ENCODE measurements at regions not wholly inside any gene's neighbourhood (a gene's known extent, or its start where the extent isn't known, plus 50 kb on each side); places are given as distances from the start of the nearest gene placed in this dataset.
A peak's percentile ranks its signal among the peaks of the same experiment; 100 is the strongest.

DNA sequence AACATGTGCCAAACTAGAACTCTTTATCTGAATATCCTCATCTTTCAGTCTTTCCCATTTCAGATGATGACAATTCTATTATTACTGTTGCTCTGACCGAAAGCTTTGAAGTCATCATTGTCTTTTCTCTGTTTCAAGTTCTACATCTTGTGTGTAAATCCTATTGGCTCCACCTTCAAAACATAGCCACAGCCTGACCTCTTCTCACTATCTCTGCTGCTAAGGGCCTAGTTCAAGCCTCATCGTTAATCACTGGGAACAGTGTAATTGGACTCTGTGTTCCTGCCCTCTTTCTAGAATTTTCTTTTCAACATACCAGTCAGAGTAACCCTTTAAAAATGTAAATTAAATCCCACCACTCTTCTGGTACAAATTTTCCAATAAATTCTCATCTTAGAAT lies 105.1 kb downstream of the OXSM start:
- H3K9me3 ChIP-seq = no peaks in the 10 kb centered on the region
- no peaks in the 10 kb centered on the region for H3K36me3 ChIP-seq
- no peaks in the 10 kb centered on the region for H3K27me3 ChIP-seq
- no peak for DNase-seq
- H3K27ac ChIP-seq = no peak overlapping the region
- H3K4me1 ChIP-seq = no peaks in the 10 kb centered on the region
- H3K4me3 ChIP-seq = no peak overlapping the region
- TF ChIP-seq, protein P1, sequence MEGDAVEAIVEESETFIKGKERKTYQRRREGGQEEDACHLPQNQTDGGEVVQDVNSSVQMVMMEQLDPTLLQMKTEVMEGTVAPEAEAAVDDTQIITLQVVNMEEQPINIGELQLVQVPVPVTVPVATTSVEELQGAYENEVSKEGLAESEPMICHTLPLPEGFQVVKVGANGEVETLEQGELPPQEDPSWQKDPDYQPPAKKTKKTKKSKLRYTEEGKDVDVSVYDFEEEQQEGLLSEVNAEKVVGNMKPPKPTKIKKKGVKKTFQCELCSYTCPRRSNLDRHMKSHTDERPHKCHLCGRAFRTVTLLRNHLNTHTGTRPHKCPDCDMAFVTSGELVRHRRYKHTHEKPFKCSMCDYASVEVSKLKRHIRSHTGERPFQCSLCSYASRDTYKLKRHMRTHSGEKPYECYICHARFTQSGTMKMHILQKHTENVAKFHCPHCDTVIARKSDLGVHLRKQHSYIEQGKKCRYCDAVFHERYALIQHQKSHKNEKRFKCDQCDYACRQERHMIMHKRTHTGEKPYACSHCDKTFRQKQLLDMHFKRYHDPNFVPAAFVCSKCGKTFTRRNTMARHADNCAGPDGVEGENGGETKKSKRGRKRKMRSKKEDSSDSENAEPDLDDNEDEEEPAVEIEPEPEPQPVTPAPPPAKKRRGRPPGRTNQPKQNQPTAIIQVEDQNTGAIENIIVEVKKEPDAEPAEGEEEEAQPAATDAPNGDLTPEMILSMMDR (IDR thresholded peaks at IDR 0.05) = no peak
- intact Hi-C loops (cut with DNase I) = no loop called here
- H3K9ac ChIP-seq (ENCODE audit: low read depth in 2 of 2, low read length in 2 of 2) = no peak overlapping the region

DNA sequence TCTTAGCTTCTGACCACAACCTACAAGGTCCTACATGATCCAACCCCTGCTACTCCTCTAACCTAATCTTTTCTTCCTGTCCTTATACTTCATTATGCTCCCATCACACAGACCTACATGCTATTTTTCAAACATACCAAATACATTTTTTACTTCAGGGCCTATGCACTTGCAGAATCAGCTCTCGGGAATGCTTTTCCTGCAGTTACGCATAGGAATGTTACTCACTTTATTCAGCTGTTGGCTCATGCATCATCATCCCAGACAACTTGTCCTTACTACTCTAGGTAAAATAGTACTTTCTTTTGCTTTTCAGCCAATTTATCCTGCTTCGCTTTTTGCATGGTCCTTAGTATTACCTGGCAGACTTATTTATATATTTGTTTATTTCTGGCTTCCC lies 105.6 kb downstream of the OXSM start:
- intact Hi-C loops (cut with DNase I) = no loop called here
- Histone ChIP-seq H3K27ac (no peak overlapping the region), H3K36me3 (no peaks in the 10 kb centered on the region), H3K27me3 (no peaks in the 10 kb centered on the region), H3K4me3 (no peak overlapping the region), H3K9ac (ENCODE audit: low read depth in 2 of 2, low read length in 2 of 2) (no peak overlapping the region), H3K9me3 (no peaks in the 10 kb centered on the region), H3K4me1 (no peaks in the 10 kb centered on the region)
- TF ChIP-seq, protein P1 (IDR thresholded peaks at IDR 0.05) = no peak
- DNase-seq = no peak

DNA sequence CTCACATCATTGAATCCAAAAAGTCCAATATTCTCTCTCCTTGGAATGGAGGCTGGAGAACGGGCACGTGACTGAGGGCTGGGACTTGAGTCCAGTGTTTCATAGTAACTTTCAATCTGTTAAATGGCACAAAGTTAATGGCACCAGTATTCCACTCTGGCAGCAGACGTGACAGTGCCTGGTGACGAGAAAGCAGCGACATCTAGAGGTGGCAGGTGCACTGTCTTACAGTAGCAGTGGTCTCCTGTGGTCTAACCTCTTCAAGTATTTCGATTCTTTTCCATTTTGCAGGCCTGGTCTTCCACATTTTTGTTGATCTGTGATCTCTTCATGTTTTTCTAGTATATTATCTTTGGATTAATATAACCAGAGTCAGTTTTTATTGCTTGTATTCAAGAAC lies 107.1 kb downstream of the OXSM start:
- Histone ChIP-seq H3K9me3 (no peaks in the 10 kb centered on the region), H3K36me3 (no peaks in the 10 kb centered on the region), H3K27me3 (no peaks in the 10 kb centered on the region), H3K9ac (ENCODE audit: low read depth in 2 of 2, low read length in 2 of 2) (no peak overlapping the region), H3K4me3 (no peak overlapping the region), H3K27ac (no peak overlapping the region), H3K4me1 (no peaks in the 10 kb centered on the region)
- intact Hi-C loops (cut with DNase I) = no loop called here
- TF ChIP-seq, protein P1 (IDR thresholded peaks at IDR 0.05) = no peak
- peak; percentile 18 for DNase-seq

DNA sequence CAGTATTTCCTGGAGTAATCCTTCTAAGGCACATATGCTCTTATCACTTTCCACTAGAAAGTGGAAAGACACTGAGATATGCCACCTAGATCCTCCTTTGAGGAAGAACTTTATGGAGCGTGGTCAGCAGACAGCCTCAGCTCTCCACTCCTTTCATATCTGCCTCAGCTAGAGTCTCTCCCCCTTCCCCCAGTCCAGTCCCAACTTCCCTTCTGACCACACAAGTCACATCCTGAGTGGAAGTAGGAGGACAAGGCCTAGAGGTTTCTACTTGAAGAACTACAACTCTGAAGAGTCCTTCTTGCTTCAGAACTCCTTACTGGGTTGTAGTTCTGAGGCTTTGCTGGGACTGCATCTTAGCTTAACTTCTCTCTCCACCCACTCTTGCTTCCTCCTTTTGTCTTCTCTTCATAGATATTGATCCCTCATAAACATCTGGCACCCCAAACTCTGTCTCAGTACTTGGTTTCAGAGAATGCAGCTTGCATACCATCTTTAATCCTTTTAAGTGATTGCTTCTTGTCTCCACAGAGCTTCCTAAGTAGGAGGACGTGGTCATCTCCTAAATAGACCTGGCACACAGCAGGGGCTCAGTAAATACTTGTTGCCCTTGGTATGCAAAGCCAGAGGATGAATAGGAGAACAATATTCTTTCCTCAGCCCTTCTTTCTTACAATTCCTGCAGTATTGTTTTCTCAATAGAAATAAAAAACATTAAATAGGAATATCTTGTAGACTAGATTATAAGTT lies 109.6 kb downstream of the OXSM start:
- H3K9ac ChIP-seq (ENCODE audit: low read depth in 2 of 2, low read length in 2 of 2) = no peak overlapping the region
- no peaks in the 10 kb centered on the region for H3K36me3 ChIP-seq
- H3K4me1 ChIP-seq = no peaks in the 10 kb centered on the region
- intact Hi-C loops (cut with DNase I) = no loop called here
- no peaks in the 10 kb centered on the region for H3K9me3 ChIP-seq
- no peak for DNase-seq
- no peak overlapping the region for H3K27ac ChIP-seq
- H3K27me3 ChIP-seq = no peaks in the 10 kb centered on the region
- no peak overlapping the region for H3K4me3 ChIP-seq
- TF ChIP-seq, protein P1 (IDR thresholded peaks at IDR 0.05) = no peak

DNA sequence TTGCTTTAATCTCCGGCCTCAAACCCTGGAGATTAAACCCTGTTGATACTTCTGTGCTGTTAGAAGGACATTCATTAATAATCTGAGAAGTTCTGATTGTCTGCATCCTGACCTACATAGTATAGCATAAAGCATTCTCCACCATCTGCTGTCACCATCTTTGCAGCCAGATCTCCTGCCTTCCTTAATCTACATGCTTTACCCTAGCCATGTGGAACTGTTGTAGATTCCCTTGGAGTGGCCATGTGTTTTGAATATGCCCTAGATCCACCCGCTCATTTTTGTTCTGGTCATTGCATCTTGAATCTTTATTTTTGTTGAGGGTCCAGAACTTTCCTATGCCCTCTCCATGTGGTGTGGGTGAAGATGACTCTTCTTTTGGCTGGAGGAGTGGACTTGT lies 110.3 kb downstream of the OXSM start:
- Histone ChIP-seq H3K9me3 (no peaks in the 10 kb centered on the region), H3K27me3 (no peaks in the 10 kb centered on the region), H3K36me3 (no peaks in the 10 kb centered on the region), H3K27ac (no peak overlapping the region), H3K4me3 (no peak overlapping the region), H3K4me1 (no peaks in the 10 kb centered on the region), H3K9ac (ENCODE audit: low read depth in 2 of 2, low read length in 2 of 2) (no peak overlapping the region)
- intact Hi-C loops (cut with DNase I) = no loop called here
- TF ChIP-seq, protein P1 (IDR thresholded peaks at IDR 0.05) = no peak
- no peak for DNase-seq
